GM20000 (cell line): ENCODE measurements at regions not wholly inside any gene's neighbourhood (a gene's known extent, or its start where the extent isn't known, plus 50 kb on each side); places are given as distances from the start of the nearest gene placed in this dataset.
"Not testable (repeated sequence)": the region's sequence is repeated elsewhere in the genome, so short reads cannot be mapped to it uniquely, and the experiment has no call there.

Experiments used
- DNase-seq: peaks from one replicate; pipeline ENCODE4 v3.0.0; 2012; ENCODE audit warnings: low spot score
- CTCF ChIP-seq: IDR thresholded peaks from 2 replicates; pipeline ENCODE4 v1.5.1; 2012; ENCODE audit warnings: mild to moderate bottlenecking, control low read depth; ENCODE audit errors: extremely low read depth, missing control alignments

DNA sequence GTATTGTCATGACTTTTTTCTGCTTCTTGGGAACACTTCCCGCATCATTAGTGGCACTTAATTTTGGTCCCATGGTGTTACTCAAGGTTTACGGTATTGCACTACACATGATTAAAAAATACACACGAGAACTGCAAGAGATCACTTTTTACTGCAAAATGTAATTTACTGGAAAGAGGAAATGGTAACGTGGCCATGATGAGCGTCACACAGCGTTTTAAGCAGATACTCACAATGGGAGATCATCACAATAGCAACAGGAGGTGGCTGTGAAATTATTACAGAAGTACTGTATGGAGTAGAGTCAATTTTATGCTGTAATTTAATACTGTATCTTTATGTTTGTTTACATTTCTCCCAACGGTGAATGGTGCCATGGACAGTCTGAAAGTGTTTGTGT, 1510.3 kb downstream of the AMY1C start:
- DNase-seq = no peak
- no peak for TF ChIP-seq CTCF

- no peak for DNase-seq
- no peak for TF ChIP-seq CTCF
Measured at GRCh38 chr1:105270966-105271365, 1521.3 kb downstream of the AMY1C start.

DNA sequence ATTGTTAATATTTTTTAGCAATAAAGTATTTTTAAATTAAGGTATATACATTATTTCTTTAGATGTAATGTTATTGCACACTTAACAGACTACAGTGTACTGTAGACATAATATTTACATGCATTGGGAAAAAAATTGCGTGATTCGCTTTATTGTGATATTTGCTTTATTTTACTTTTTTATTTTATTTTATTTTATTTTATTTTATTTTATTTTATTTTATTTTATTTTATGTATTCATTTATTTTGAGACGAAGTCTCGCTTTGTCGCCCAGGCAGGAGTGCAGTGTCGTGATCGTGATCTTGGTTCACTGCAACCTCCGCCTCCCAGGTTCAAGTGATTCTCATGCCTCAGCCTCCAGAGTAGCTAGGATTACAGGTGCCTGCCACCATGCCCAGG, 1522.7 kb downstream of the AMY1C start:
- DNase-seq = not testable (repeated sequence)

DNA sequence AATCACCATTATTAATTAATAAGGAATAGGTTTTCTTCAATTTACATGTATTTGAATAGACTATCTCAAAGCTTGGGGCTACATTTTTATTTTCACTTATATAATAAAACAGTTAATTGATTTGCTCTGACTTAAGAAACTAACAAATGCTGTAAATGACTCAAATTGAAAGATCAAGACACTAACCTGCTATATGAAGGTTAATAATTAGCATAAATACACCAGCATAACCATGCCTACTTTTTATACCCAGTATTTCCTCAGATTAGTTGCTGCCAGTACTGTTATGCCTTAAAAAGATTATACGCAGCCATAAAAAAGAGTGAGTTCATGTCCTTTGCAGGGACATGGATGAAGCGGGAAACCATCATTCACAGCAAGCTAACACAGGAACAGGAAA, 1545.1 kb downstream of the AMY1C start:
- TF ChIP-seq CTCF = no peak
- no peak for DNase-seq

GRCh38 chr1:105310063-105310462, 1560.4 kb downstream of the AMY1C start:
- TF ChIP-seq CTCF = no peak
- no peak for DNase-seq

DNA sequence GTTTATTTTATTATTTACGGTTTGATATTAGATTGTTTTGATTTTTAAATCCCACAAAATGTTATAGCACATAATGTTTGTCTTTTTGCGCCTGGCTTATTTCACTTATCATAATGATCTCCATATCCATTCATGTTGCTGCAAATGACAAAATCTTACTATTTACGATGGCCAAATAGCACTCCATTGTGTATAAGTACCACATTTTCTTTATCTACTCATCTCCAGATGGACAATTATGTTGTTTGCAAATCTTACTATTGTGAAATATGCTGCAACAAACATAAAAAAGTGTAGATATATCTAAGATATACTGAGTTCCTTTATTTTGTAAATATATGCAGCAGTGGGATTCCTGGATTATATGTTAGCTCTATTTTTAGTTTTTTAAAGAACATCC, 1568.3 kb downstream of the AMY1C start:
- DNase-seq = no peak
- TF ChIP-seq CTCF = no peak

GRCh38 chr1:105326886-105327285, 1577.2 kb downstream of the AMY1C start:
- DNase-seq = no peak
- TF ChIP-seq CTCF = no peak

DNA sequence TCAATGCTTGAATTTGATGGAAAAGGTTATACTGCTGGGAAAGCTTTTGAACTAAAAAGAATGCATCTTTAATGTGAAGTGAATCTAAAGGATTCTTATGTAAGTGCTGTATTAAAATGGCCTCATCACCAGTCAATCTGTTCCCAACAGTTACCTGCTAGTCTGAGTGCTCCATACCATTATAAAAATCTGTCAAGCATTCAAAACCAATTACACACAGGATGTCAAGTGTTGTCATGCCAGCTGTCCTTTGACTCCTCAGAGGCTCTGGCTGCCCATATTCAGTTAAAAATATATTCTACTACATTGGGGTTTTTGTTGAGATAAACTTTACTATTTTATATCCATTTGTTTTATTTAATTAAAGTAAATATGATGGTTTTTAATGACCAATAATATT, 1587.7 kb downstream of the AMY1C start:
- DNase-seq = no peak
- TF ChIP-seq CTCF = no peak
